ENCODE measurements at regions not wholly inside any gene's neighbourhood (a gene's known extent, or its start where the extent isn't known, plus 50 kb on each side); places are given as distances from the start of the nearest gene placed in this dataset.
"Not testable (repeated sequence)": the region's sequence is repeated elsewhere in the genome, so short reads cannot be mapped to it uniquely, and the experiment has no call there.

- no peak for DNase-seq (ENCODE audit: low read depth)
- in situ Hi-C loops (cut with HindIII; ENCODE audit: low pct_unique_long_range_greater_than_20kb, low sequenced_read_pairs) = no loop called here
Measured at GRCh38 chr12:47509398-47509851, 196.4 kb downstream of the RPAP3 start.

GRCh38 chr12:47507221-47507620 lies 198.6 kb downstream of the RPAP3 start:
- no peak for DNase-seq (ENCODE audit: low read depth)
- in situ Hi-C loops (cut with HindIII; ENCODE audit: low pct_unique_long_range_greater_than_20kb, low sequenced_read_pairs) = no loop called here

- no peak for DNase-seq (ENCODE audit: low read depth)
- in situ Hi-C loops (cut with HindIII; ENCODE audit: low pct_unique_long_range_greater_than_20kb, low sequenced_read_pairs) = no loop called here
Measured at GRCh38 chr12:47504775-47505446, 200.9 kb downstream of the RPAP3 start.

GRCh38 chr12:47493801-47494200 lies 212.0 kb downstream of the RPAP3 start:
- in situ Hi-C loops (cut with HindIII; ENCODE audit: low pct_unique_long_range_greater_than_20kb, low sequenced_read_pairs) = no loop called here

GRCh38 chr12:47491516-47492305 lies 214.1 kb downstream of the RPAP3 start:
- DNase-seq (ENCODE audit: low read depth) = no peak
- in situ Hi-C loops (cut with HindIII; ENCODE audit: low pct_unique_long_range_greater_than_20kb, low sequenced_read_pairs) = no loop called here

More at GRCh38 chr12:47493801-47494200, 212.0 kb downstream of the RPAP3 start:
- no peak for DNase-seq (ENCODE audit: low read depth)

- no peak for DNase-seq (ENCODE audit: low read depth)
- in situ Hi-C loops (cut with HindIII; ENCODE audit: low pct_unique_long_range_greater_than_20kb, low sequenced_read_pairs) = no loop called here
Measured at GRCh38 chr12:47488888-47489287, 216.9 kb downstream of the RPAP3 start.

GRCh38 chr12:47481041-47481440 lies 224.8 kb downstream of the RPAP3 start:
- DNase-seq (ENCODE audit: low read depth) = no peak
- in situ Hi-C loops (cut with HindIII; ENCODE audit: low pct_unique_long_range_greater_than_20kb, low sequenced_read_pairs) = no loop called here

- in situ Hi-C loops (cut with HindIII; ENCODE audit: low pct_unique_long_range_greater_than_20kb, low sequenced_read_pairs) = no loop called here
Measured at GRCh38 chr12:47478426-47478825, 227.4 kb downstream of the RPAP3 start.

GRCh38 chr12:47473091-47473490 lies 232.7 kb downstream of the RPAP3 start:
- in situ Hi-C loops (cut with HindIII; ENCODE audit: low pct_unique_long_range_greater_than_20kb, low sequenced_read_pairs) = no loop called here
- no peak for DNase-seq (ENCODE audit: low read depth)

More at GRCh38 chr12:47478426-47478825, 227.4 kb downstream of the RPAP3 start:
- no peak for DNase-seq (ENCODE audit: low read depth)

GRCh38 chr12:47470349-47470748 lies 235.5 kb downstream of the RPAP3 start:
- in situ Hi-C loops (cut with HindIII; ENCODE audit: low pct_unique_long_range_greater_than_20kb, low sequenced_read_pairs); DNase-seq (ENCODE audit: low read depth): not testable (repeated sequence)

- in situ Hi-C loops (cut with HindIII; ENCODE audit: low pct_unique_long_range_greater_than_20kb, low sequenced_read_pairs); DNase-seq (ENCODE audit: low read depth): not testable (repeated sequence)
Measured at GRCh38 chr12:47463918-47464317, 241.9 kb downstream of the RPAP3 start.

GRCh38 chr12:47458279-47458678 lies 247.6 kb downstream of the RPAP3 start:
- DNase-seq (ENCODE audit: low read depth) = peak; percentile 61
- in situ Hi-C loops (cut with HindIII; ENCODE audit: low pct_unique_long_range_greater_than_20kb, low sequenced_read_pairs) = no loop called here

GRCh38 chr12:47449797-47450196 lies 256.0 kb downstream of the RPAP3 start:
- in situ Hi-C loops (cut with HindIII; ENCODE audit: low pct_unique_long_range_greater_than_20kb, low sequenced_read_pairs) = no loop called here
- DNase-seq (ENCODE audit: low read depth) = no peak

- DNase-seq (ENCODE audit: low read depth) = no peak
- in situ Hi-C loops (cut with HindIII; ENCODE audit: low pct_unique_long_range_greater_than_20kb, low sequenced_read_pairs) = no loop called here
Measured at GRCh38 chr12:47442310-47442709, 263.5 kb downstream of the RPAP3 start.

GRCh38 chr12:47441490-47441889 lies 264.3 kb downstream of the RPAP3 start:
- in situ Hi-C loops (cut with HindIII; ENCODE audit: low pct_unique_long_range_greater_than_20kb, low sequenced_read_pairs) = no loop called here
- DNase-seq (ENCODE audit: low read depth) = no peak

- in situ Hi-C loops (cut with HindIII; ENCODE audit: low pct_unique_long_range_greater_than_20kb, low sequenced_read_pairs) = no loop called here
- DNase-seq (ENCODE audit: low read depth) = no peak
Measured at GRCh38 chr12:47438175-47438574, 267.7 kb downstream of the RPAP3 start.

- DNase-seq (ENCODE audit: low read depth) = no peak
- in situ Hi-C loops (cut with HindIII; ENCODE audit: low pct_unique_long_range_greater_than_20kb, low sequenced_read_pairs) = no loop called here
Measured at GRCh38 chr12:47437570-47437969, 268.3 kb downstream of the RPAP3 start.

- in situ Hi-C loops (cut with HindIII; ENCODE audit: low pct_unique_long_range_greater_than_20kb, low sequenced_read_pairs) = no loop called here
- DNase-seq (ENCODE audit: low read depth) = no peak
Measured at GRCh38 chr12:47433876-47434275, 272.0 kb downstream of the RPAP3 start.

GRCh38 chr12:47426678-47427309 lies 279.0 kb downstream of the RPAP3 start:
- in situ Hi-C loops (cut with HindIII; ENCODE audit: low pct_unique_long_range_greater_than_20kb, low sequenced_read_pairs); DNase-seq (ENCODE audit: low read depth): not testable (repeated sequence)
